ENCODE measurements at regions not wholly inside any gene's neighbourhood (a gene's known extent, or its start where the extent isn't known, plus 50 kb on each side); places are given as distances from the start of the nearest gene placed in this dataset.

DNA sequence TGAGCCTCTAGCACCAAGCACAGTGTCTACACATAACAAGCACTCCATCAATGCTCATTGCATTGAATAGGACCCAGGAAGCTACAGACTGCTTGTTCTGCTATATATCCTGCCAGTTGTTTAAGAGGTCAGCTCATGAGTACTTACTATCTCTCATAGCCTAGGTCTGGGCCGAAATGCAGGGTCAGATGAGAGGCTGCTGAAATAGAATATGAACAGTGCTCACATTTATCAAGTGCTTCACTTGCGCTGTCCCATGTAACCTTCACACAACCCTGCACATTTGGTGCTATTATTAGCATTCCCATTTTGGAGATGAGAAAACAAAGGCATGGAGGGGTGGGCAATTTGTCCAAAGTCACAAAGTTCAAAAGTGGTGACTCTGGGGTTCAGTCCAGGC is 153.6 kb downstream of the FGF18 start:
- TF ChIP-seq, protein P1, sequence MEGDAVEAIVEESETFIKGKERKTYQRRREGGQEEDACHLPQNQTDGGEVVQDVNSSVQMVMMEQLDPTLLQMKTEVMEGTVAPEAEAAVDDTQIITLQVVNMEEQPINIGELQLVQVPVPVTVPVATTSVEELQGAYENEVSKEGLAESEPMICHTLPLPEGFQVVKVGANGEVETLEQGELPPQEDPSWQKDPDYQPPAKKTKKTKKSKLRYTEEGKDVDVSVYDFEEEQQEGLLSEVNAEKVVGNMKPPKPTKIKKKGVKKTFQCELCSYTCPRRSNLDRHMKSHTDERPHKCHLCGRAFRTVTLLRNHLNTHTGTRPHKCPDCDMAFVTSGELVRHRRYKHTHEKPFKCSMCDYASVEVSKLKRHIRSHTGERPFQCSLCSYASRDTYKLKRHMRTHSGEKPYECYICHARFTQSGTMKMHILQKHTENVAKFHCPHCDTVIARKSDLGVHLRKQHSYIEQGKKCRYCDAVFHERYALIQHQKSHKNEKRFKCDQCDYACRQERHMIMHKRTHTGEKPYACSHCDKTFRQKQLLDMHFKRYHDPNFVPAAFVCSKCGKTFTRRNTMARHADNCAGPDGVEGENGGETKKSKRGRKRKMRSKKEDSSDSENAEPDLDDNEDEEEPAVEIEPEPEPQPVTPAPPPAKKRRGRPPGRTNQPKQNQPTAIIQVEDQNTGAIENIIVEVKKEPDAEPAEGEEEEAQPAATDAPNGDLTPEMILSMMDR (IDR thresholded peaks at IDR 0.05) = no peak
- TF ChIP-seq EZH2 (IDR thresholded peaks at IDR 0.05) = no peak

All from neural progenitor cell (in vitro differentiated cells).